ENCODE measurements at regions not wholly inside any gene's neighbourhood (a gene's known extent, or its start where the extent isn't known, plus 50 kb on each side); places are given as distances from the start of the nearest gene placed in this dataset.

DNA sequence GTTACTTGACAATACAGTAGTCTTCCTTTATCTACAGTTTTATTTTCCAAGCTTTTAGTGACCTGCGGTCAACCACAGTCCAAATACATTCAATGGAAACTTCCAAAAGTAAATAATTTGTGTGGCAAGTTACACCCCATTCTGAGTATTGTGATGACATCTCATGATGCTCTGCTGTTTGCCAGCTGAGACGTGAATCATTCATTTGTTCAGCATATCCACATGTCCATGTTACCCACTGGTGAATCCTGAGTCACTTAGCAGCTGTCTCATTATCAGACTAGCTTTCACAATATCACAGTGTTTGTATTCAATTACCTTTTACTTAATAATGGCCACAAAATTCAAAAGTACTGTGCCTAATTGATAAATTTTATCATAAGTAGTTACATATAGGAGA, 179.8 kb downstream of the PRR20E start:
- H3K27ac ChIP-seq (ENCODE audit: low read depth, low read length): no peak overlapping the region
- no peak overlapping the region for H3K4me3 ChIP-seq (ENCODE audit: low read length)
- H3K36me3 Mint-ChIP-seq (ENCODE audit: low read depth): no peaks in the 10 kb centered on the region
- TF ChIP-seq CTCF (conservative IDR thresholded peaks at IDR 0.05): no peak
- no peak overlapping the region for H3K9ac ChIP-seq (ENCODE audit: extremely low read depth, low read length, poor library complexity, severe bottlenecking)
- H3K36me3 ChIP-seq (ENCODE audit: control insufficient read depth, insufficient read depth, low read length): no peaks in the 10 kb centered on the region
- no peak overlapping the region for H3K4me3 Mint-ChIP-seq
- no peaks in the 10 kb centered on the region for H3K27me3 Mint-ChIP-seq (ENCODE audit: insufficient read depth)
- no peaks in the 10 kb centered on the region for H3K9me3 Mint-ChIP-seq
- H3K27me3 ChIP-seq (ENCODE audit: control insufficient read depth, insufficient read depth, low read length, poor library complexity, severe bottlenecking): no peaks in the 10 kb centered on the region
- no peaks in the 10 kb centered on the region for H3K9me3 ChIP-seq (ENCODE audit: control insufficient read depth, low read length)
- no peak overlapping the region for H3K27ac Mint-ChIP-seq
- H3K4me1 ChIP-seq (ENCODE audit: control insufficient read depth, insufficient read depth, low read length): no peaks in the 10 kb centered on the region
- whole genome bisulfite sequencing, 2 experiments (ENCODE audit: insufficient coverage in 1 of 2, insufficient read length in 1 of 2): 93 to 100% methylated on average over 1 to 2 of the region's 2 CpGs
- no peaks in the 10 kb centered on the region for H3K4me1 Mint-ChIP-seq
- DNase-seq: no peak

- no peaks in the 10 kb centered on the region for H3K36me3 ChIP-seq (ENCODE audit: control insufficient read depth, insufficient read depth, low read length)
- H3K27ac Mint-ChIP-seq: no peak overlapping the region
- no peaks in the 10 kb centered on the region for H3K4me1 ChIP-seq (ENCODE audit: control insufficient read depth, insufficient read depth, low read length)
- H3K9me3 ChIP-seq (ENCODE audit: control insufficient read depth, low read length): no peaks in the 10 kb centered on the region
- no peak for DNase-seq
- no peak overlapping the region for H3K4me3 ChIP-seq (ENCODE audit: low read length)
- H3K27ac ChIP-seq (ENCODE audit: low read depth, low read length): no peak overlapping the region
- H3K27me3 ChIP-seq (ENCODE audit: control insufficient read depth, insufficient read depth, low read length, poor library complexity, severe bottlenecking): no peaks in the 10 kb centered on the region
- H3K36me3 Mint-ChIP-seq (ENCODE audit: low read depth): no peaks in the 10 kb centered on the region
- H3K9me3 Mint-ChIP-seq: no peaks in the 10 kb centered on the region
- no peak overlapping the region for H3K4me3 Mint-ChIP-seq
- no peaks in the 10 kb centered on the region for H3K4me1 Mint-ChIP-seq
- no peak for TF ChIP-seq CTCF (conservative IDR thresholded peaks at IDR 0.05)
- WGBS, 2 experiments (ENCODE audit: insufficient coverage in 1 of 2, insufficient read length in 1 of 2): no CpG with 5 or more reads among the region's 1 CpG
- H3K27me3 Mint-ChIP-seq (ENCODE audit: insufficient read depth): no peaks in the 10 kb centered on the region
- no peak overlapping the region for H3K9ac ChIP-seq (ENCODE audit: extremely low read depth, low read length, poor library complexity, severe bottlenecking)
Measured at GRCh38 chr13:57352114-57352513, 185.1 kb downstream of the PRR20E start.

DNA sequence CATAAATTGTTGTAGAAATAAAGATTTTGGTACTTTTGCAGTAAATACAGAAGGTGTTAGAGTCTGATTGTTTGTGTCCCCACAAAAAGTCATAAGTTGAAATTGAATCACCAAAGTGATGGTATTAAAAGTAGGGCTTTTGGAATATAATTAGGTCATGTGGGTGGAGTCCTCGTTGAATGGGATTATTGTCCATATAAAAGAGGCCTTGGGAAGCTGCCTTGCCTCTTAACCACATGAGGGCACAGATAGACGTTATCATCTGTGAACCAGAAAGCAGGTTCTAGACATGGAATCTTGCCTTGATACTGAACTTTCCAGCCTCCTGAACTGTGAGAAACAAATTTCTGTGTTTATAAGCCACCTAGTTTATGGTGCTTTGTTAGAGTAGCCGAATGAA, 186.8 kb downstream of the PRR20E start:
- WGBS, 2 experiments (ENCODE audit: insufficient coverage in 1 of 2, insufficient read length in 1 of 2): 76 to 82% methylated on average over 3 of the region's 3 CpGs
- H3K4me1 ChIP-seq (ENCODE audit: control insufficient read depth, insufficient read depth, low read length): no peaks in the 10 kb centered on the region
- H3K4me3 ChIP-seq (ENCODE audit: low read length): no peak overlapping the region

More for the DNA sequence above, 186.8 kb downstream of the PRR20E start:
- Histone ChIP-seq H3K9ac (ENCODE audit: extremely low read depth, low read length, poor library complexity, severe bottlenecking) (no peak overlapping the region), H3K9me3 (ENCODE audit: control insufficient read depth, low read length) (no peaks in the 10 kb centered on the region), H3K27me3 (ENCODE audit: control insufficient read depth, insufficient read depth, low read length, poor library complexity, severe bottlenecking) (no peaks in the 10 kb centered on the region), H3K27ac (ENCODE audit: low read depth, low read length) (no peak overlapping the region), H3K36me3 (ENCODE audit: control insufficient read depth, insufficient read depth, low read length) (no peaks in the 10 kb centered on the region)
- DNase-seq: no peak
- no peak overlapping the region for H3K4me3 Mint-ChIP-seq
- no peaks in the 10 kb centered on the region for H3K4me1 Mint-ChIP-seq
- no peaks in the 10 kb centered on the region for H3K36me3 Mint-ChIP-seq (ENCODE audit: low read depth)
- TF ChIP-seq CTCF (conservative IDR thresholded peaks at IDR 0.05): no peak
- H3K27ac Mint-ChIP-seq: no peak overlapping the region
- no peaks in the 10 kb centered on the region for H3K27me3 Mint-ChIP-seq (ENCODE audit: insufficient read depth)
- no peaks in the 10 kb centered on the region for H3K9me3 Mint-ChIP-seq

Measured in endodermal cell (in vitro differentiated cells).